ENCODE measurements at regions not wholly inside any gene's neighbourhood (a gene's known extent, or its start where the extent isn't known, plus 50 kb on each side); places are given as distances from the start of the nearest gene placed in this dataset.

DNA sequence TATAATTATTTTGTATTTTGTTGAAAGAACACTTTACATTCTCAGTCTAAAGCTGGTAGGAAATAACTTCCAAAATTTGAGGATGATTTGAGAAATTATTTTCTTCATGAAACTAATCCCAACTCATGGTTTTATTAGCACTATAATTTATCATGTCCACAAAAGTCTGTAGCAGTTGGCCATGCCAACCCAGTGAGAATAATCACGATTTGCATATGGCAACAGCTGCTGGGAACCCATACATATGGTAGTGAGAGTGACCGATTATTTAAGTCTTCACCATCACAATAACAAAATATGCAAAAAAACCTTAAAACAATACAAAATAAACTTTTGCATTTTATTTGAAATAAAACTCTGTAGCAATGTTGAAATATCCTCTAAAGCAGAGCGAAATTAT is 445.9 kb upstream of the ANO3 start:
- Histone ChIP-seq H3K9ac (ENCODE audit: low read length) (no peak overlapping the region), H3K9me3 (ENCODE audit: control insufficient read depth, low read length) (no peaks in the 10 kb centered on the region)

DNA sequence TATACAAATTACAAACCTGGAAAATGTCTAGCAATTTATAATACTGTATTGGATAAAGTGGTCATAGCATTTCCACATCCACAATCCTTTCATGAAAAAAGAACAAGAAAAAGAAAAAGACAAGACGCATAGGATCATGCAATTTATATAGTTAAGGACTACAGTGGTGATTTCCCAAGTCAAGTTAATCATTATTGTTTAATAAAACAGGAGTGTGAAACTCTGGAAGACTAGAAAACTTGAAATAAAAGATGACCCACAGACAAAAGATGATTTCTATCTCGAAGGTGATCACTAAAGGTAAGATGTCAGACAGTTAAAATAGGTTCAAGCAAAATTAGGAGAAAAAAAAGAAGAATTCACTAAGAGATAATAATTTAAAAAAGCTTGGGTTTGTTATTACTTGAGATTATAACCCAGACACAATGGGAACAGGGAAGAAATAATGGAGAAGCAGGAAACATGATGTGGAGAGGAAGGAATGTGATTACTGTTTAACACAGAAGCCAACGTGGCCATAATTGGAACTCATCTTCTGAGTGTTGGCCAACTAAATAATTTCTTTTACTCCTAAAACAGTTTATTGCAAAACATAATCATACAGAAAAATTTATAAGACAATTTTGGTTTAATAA is 441.2 kb upstream of the ANO3 start:
- H3K27me3 ChIP-seq (replicated peaks; ENCODE audit: control insufficient read depth, insufficient read depth, low read length) = no peaks in the 10 kb centered on the region
- H3K4me1 ChIP-seq (ENCODE audit: control insufficient read depth, insufficient read depth, low read length) = no peaks in the 10 kb centered on the region
- no peaks in the 10 kb centered on the region for H3K36me3 ChIP-seq (ENCODE audit: control insufficient read depth, insufficient read depth, low read length, severe bottlenecking)
- H3K9me3 ChIP-seq (ENCODE audit: control insufficient read depth, low read length) = no peaks in the 10 kb centered on the region
- no peak overlapping the region for H3K9ac ChIP-seq (ENCODE audit: low read length)
- no peak for DNase-seq (ENCODE audit: low read depth)
- no peak overlapping the region for H3K4me3 ChIP-seq (ENCODE audit: low read length)

More for the DNA sequence above, 445.9 kb upstream of the ANO3 start:
- Histone ChIP-seq H3K27me3 (replicated peaks; ENCODE audit: control insufficient read depth, insufficient read depth, low read length) (no peaks in the 10 kb centered on the region), H3K4me1 (ENCODE audit: control insufficient read depth, insufficient read depth, low read length) (no peaks in the 10 kb centered on the region), H3K36me3 (ENCODE audit: control insufficient read depth, insufficient read depth, low read length, severe bottlenecking) (no peaks in the 10 kb centered on the region), H3K4me3 (ENCODE audit: low read length) (no peak overlapping the region)
- no peak for DNase-seq (ENCODE audit: low read depth)

DNA sequence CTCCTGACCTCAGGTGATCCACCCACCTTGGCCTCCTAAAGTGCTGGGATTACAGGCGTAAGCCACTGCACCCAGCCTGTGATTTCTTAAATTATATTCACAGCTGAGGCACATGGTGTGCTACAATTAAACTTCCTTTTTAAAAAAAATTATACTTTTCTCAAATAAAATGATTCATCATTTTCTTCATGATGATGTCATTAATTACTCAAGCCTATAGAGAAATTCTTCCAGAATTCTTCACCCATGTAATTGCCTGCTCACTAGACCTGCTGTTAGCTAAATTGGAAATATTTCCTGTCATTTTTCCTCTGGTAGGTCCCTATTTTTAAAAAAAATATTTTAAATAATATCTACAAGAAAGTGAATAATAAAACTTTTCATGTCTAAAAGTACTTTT is 440.0 kb upstream of the ANO3 start:
- DNase-seq (ENCODE audit: low read depth) = no peak
- Histone ChIP-seq H3K4me3 (ENCODE audit: low read length) (no peak overlapping the region), H3K4me1 (ENCODE audit: control insufficient read depth, insufficient read depth, low read length) (no peaks in the 10 kb centered on the region), H3K36me3 (ENCODE audit: control insufficient read depth, insufficient read depth, low read length, severe bottlenecking) (no peaks in the 10 kb centered on the region), H3K9ac (ENCODE audit: low read length) (no peak overlapping the region), H3K9me3 (ENCODE audit: control insufficient read depth, low read length) (no peaks in the 10 kb centered on the region), H3K27me3 (replicated peaks; ENCODE audit: control insufficient read depth, insufficient read depth, low read length) (no peaks in the 10 kb centered on the region)

DNA sequence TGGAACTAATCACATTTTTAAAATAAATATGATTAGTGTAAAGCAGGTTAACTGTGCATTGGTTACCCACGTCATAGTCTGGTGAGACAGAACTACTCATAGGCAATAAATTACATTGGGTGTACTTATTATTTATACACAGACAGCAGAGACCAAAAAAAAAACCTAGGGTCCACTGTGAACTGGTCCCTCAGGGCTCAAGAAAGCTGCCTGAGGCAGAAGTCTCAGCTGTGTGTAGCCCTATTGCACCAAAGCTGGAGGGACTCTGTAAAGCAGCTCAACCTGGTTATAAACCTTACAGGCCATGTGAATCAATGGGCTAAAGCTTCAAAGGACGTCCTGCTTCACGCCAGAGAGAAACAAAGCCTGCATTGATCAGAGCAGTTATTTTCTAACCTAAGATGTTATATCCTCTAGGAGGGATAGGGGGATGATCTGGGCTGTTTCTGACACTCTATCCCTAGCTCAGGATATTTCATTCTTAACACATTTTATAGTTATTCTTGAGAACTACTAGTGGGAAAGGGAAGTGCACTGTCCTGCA is 432.2 kb upstream of the ANO3 start:
- DNase-seq (ENCODE audit: low read depth) = no peak
- no peak overlapping the region for H3K9ac ChIP-seq (ENCODE audit: low read length)
- no peak overlapping the region for H3K4me3 ChIP-seq (ENCODE audit: low read length)
- H3K36me3 ChIP-seq (ENCODE audit: control insufficient read depth, insufficient read depth, low read length, severe bottlenecking) = no peaks in the 10 kb centered on the region
- H3K4me1 ChIP-seq (ENCODE audit: control insufficient read depth, insufficient read depth, low read length) = no peaks in the 10 kb centered on the region
- H3K9me3 ChIP-seq (ENCODE audit: control insufficient read depth, low read length) = no peaks in the 10 kb centered on the region
- no peaks in the 10 kb centered on the region for H3K27me3 ChIP-seq (replicated peaks; ENCODE audit: control insufficient read depth, insufficient read depth, low read length)

DNA sequence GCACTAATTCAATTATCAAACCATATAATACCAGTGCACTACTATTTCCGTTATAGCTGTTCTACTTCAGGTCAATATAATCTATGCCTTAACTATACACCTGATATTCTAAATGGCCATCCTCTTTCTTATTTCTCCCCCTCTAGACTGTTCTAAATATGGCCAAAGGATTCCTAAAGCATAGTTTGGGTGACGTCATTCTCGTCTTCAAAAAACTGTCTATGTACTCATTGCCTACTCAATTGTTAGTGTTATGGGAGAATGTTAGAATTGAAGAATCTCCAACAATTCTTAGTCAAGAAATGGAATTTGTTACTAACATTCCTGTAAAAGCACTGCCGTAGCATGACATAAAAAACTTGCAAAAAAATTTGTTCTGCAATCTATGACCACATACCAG is 431.1 kb upstream of the ANO3 start:
- Histone ChIP-seq H3K36me3 (ENCODE audit: control insufficient read depth, insufficient read depth, low read length, severe bottlenecking) (no peaks in the 10 kb centered on the region), H3K4me3 (ENCODE audit: low read length) (no peak overlapping the region), H3K9ac (ENCODE audit: low read length) (no peak overlapping the region), H3K4me1 (ENCODE audit: control insufficient read depth, insufficient read depth, low read length) (no peaks in the 10 kb centered on the region), H3K9me3 (ENCODE audit: control insufficient read depth, low read length) (no peaks in the 10 kb centered on the region), H3K27me3 (replicated peaks; ENCODE audit: control insufficient read depth, insufficient read depth, low read length) (no peaks in the 10 kb centered on the region)
- no peak for DNase-seq (ENCODE audit: low read depth)

DNA sequence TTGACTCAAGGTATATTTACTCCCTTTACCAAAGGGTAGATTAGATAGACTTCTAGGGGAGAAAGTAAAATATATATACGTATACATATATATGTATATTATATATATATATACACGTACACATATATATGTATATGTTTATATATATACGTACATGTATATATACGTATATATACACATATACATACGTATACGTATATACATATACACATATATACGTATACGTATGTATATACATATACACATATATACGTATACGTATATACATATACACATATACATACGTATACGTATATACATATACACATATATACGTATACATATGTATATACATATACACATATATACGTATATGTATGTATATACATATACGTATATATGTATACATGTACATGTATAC is 430.5 kb upstream of the ANO3 start:
- Histone ChIP-seq H3K4me3 (ENCODE audit: low read length) (no peak overlapping the region), H3K9me3 (ENCODE audit: control insufficient read depth, low read length) (no peaks in the 10 kb centered on the region), H3K27me3 (replicated peaks; ENCODE audit: control insufficient read depth, insufficient read depth, low read length) (no peaks in the 10 kb centered on the region), H3K36me3 (ENCODE audit: control insufficient read depth, insufficient read depth, low read length, severe bottlenecking) (no peaks in the 10 kb centered on the region), H3K9ac (ENCODE audit: low read length) (no peak overlapping the region), H3K4me1 (ENCODE audit: control insufficient read depth, insufficient read depth, low read length) (no peaks in the 10 kb centered on the region)
- DNase-seq (ENCODE audit: low read depth) = no peak

DNA sequence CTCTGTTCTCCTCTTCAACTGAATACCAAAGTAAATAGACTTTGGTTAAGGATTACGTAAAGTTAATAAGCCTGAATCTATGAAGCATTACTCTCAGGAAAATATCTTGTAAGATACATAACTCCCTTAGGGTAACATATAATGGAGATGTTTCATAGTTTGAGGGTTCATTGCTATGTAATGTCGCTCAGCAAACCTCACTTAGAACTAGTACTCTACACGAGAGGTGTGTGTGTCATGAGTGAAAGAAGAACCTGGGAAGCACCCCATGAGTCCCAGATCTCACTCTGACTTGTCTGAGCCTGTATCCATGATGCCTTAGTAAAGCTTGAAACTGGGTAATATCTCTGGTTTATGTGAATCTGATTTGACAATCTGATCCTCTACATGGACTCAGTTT is 429.5 kb upstream of the ANO3 start:
- H3K4me3 ChIP-seq (ENCODE audit: low read length) = no peak overlapping the region
- no peaks in the 10 kb centered on the region for H3K27me3 ChIP-seq (replicated peaks; ENCODE audit: control insufficient read depth, insufficient read depth, low read length)

DNA sequence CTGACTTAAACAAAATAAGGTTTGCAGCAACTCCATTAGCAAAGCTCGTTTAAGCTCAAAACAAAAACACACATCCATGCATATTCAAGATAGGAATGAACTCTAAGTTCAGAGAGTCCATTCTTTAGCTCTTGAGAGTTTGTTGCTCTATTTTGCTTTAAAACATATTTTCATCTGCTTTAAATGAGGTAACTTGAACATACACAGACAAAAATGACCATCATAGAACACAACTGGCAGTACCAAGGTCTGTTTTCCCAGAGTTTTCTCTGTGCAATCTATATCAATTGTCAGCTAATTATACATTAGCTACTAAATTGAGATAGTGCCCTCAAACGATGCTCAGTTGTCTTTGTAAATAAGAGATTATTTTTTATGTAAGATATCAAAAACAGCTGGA is 423.2 kb upstream of the ANO3 start:
- Histone ChIP-seq H3K9ac (ENCODE audit: low read length) (no peak overlapping the region), H3K36me3 (ENCODE audit: control insufficient read depth, insufficient read depth, low read length, severe bottlenecking) (no peaks in the 10 kb centered on the region), H3K4me3 (ENCODE audit: low read length) (no peak overlapping the region), H3K9me3 (ENCODE audit: control insufficient read depth, low read length) (no peaks in the 10 kb centered on the region), H3K27me3 (replicated peaks; ENCODE audit: control insufficient read depth, insufficient read depth, low read length) (no peaks in the 10 kb centered on the region), H3K4me1 (ENCODE audit: control insufficient read depth, insufficient read depth, low read length) (no peaks in the 10 kb centered on the region)
- no peak for DNase-seq (ENCODE audit: low read depth)

More for the DNA sequence above, 429.5 kb upstream of the ANO3 start:
- no peak for DNase-seq (ENCODE audit: low read depth)
- Histone ChIP-seq H3K36me3 (ENCODE audit: control insufficient read depth, insufficient read depth, low read length, severe bottlenecking) (no peaks in the 10 kb centered on the region), H3K4me1 (ENCODE audit: control insufficient read depth, insufficient read depth, low read length) (no peaks in the 10 kb centered on the region), H3K9ac (ENCODE audit: low read length) (no peak overlapping the region), H3K9me3 (ENCODE audit: control insufficient read depth, low read length) (no peaks in the 10 kb centered on the region)

DNA sequence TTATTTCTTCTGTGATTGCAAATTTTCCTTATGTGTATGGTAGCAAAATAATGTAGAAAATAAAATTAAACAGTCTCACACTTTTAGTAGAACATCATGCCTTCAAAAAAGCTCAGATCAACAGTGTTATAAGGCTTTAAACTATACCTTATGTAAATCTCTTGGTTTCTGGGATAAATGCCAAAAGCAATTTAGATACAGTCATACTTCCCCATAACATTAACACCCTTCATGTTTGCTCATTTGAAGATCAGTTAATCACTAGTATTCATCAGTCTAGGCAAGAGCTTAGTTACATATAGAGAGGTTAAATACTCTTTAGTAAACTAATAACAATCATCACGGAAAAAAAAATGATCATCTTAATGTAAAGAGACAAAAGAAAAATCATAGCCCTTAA is 421.8 kb upstream of the ANO3 start:
- Histone ChIP-seq H3K9ac (ENCODE audit: low read length) (no peak overlapping the region), H3K4me1 (ENCODE audit: control insufficient read depth, insufficient read depth, low read length) (no peaks in the 10 kb centered on the region), H3K27me3 (replicated peaks; ENCODE audit: control insufficient read depth, insufficient read depth, low read length) (no peaks in the 10 kb centered on the region), H3K36me3 (ENCODE audit: control insufficient read depth, insufficient read depth, low read length, severe bottlenecking) (no peaks in the 10 kb centered on the region), H3K4me3 (ENCODE audit: low read length) (no peak overlapping the region), H3K9me3 (ENCODE audit: control insufficient read depth, low read length) (no peaks in the 10 kb centered on the region)
- no peak for DNase-seq (ENCODE audit: low read depth)

DNA sequence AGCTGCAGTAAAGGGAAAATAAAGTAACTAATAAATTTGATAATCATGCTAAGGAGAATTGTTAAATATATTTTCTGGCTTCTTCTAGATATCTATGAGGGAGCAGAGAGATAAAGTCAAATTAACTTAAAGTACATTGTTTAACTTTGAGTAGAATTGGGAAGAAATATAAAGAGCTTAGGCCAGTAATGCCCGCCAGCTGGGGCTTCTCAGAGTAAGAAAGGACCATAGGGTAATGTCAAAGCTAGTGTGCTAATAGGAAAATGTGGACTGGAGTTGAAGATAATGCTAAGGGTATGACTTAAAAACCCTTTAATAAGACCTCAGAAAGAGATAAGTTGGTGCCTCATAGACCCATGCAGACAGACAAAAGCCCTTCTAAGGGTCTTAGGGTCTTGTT is 411.6 kb upstream of the ANO3 start:
- Histone ChIP-seq H3K4me3 (ENCODE audit: low read length) (no peak overlapping the region), H3K9ac (ENCODE audit: low read length) (no peak overlapping the region), H3K9me3 (ENCODE audit: control insufficient read depth, low read length) (no peaks in the 10 kb centered on the region), H3K27me3 (replicated peaks; ENCODE audit: control insufficient read depth, insufficient read depth, low read length) (no peaks in the 10 kb centered on the region), H3K4me1 (ENCODE audit: control insufficient read depth, insufficient read depth, low read length) (no peaks in the 10 kb centered on the region), H3K36me3 (ENCODE audit: control insufficient read depth, insufficient read depth, low read length, severe bottlenecking) (no peaks in the 10 kb centered on the region)
- DNase-seq (ENCODE audit: low read depth) = no peak

DNA sequence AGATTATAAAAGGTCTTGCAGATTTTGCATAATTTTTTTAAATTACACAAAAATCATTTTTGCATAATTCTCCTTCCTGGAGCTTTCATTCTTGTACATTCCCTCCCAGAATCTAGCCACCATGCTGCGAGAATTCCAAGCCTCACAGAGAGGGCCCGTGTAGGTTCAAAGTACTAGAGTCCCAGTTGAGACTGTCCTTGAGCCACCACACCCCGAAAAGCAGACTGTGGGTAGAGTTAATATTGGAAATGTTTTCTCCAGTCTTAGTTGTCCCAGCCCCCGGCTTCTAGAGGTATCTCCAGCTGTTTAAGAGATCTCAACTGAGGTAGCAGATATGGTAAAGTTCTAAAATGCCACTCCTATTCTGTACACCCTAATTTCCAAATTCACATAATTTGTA is 407.3 kb upstream of the ANO3 start:
- no peaks in the 10 kb centered on the region for H3K4me1 ChIP-seq (ENCODE audit: control insufficient read depth, insufficient read depth, low read length)

DNA sequence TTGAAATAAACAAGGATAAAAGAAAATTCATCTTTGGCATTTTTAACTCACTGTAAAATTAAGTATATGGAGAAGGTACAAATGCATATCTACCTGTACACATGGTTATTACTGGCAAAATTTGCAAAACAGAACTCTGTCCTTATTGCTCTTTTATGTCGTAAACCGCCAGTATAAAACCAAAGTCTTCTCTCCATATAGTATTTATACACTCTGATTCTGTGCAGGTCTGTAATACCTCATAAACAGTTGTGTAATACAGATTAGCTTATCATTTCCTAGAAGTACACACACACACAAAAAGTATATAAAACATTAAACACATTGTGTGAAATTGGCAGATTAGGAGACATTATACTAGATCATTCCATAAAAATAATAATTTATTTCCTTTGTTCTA is 406.6 kb upstream of the ANO3 start:
- no peak for DNase-seq (ENCODE audit: low read depth)
- no peaks in the 10 kb centered on the region for H3K4me1 ChIP-seq (ENCODE audit: control insufficient read depth, insufficient read depth, low read length)
- no peaks in the 10 kb centered on the region for H3K9me3 ChIP-seq (ENCODE audit: control insufficient read depth, low read length)
- no peaks in the 10 kb centered on the region for H3K36me3 ChIP-seq (ENCODE audit: control insufficient read depth, insufficient read depth, low read length, severe bottlenecking)
- H3K27me3 ChIP-seq (replicated peaks; ENCODE audit: control insufficient read depth, insufficient read depth, low read length) = no peaks in the 10 kb centered on the region
- no peak overlapping the region for H3K9ac ChIP-seq (ENCODE audit: low read length)
- no peak overlapping the region for H3K4me3 ChIP-seq (ENCODE audit: low read length)

More for the DNA sequence above, 407.3 kb upstream of the ANO3 start:
- Histone ChIP-seq H3K9ac (ENCODE audit: low read length) (no peak overlapping the region), H3K4me3 (ENCODE audit: low read length) (no peak overlapping the region), H3K27me3 (replicated peaks; ENCODE audit: control insufficient read depth, insufficient read depth, low read length) (no peaks in the 10 kb centered on the region), H3K9me3 (ENCODE audit: control insufficient read depth, low read length) (no peaks in the 10 kb centered on the region), H3K36me3 (ENCODE audit: control insufficient read depth, insufficient read depth, low read length, severe bottlenecking) (no peaks in the 10 kb centered on the region)
- DNase-seq (ENCODE audit: low read depth) = no peak

Measured in adipocyte (in vitro differentiated cells).